MM.1S (cell line): ENCODE measurements at regions not wholly inside any gene's neighbourhood (a gene's known extent, or its start where the extent isn't known, plus 50 kb on each side); places are given as distances from the start of the nearest gene placed in this dataset.

ENCODE experiments used
- EZH2 ChIP-seq: fragments of 300-600 bp; sonication (generic); optimal IDR thresholded peaks from 2 replicates; pipeline ENCODE3; 2017; ENCODE audit warnings: low read depth, mild to moderate bottlenecking, antibody characterized with exemption, low read length, mixed read lengths
- EZH2phosphoT487 ChIP-seq: fragments of 300-600 bp; sonication (generic); IDR thresholded peaks from 2 replicates; pipeline ENCODE4 v1.6.1; 2018; ENCODE audit warnings: antibody characterized with exemption, low read length
- TF ChIP-seq, protein P1 (sequence below): fragments of 300-600 bp; sonication (generic); IDR thresholded peaks from 2 replicates; pipeline ENCODE4 v1.5.1; 2016; ENCODE audit warnings: antibody characterized with exemption, low read length, mixed read lengths

- TF ChIP-seq, protein P1, sequence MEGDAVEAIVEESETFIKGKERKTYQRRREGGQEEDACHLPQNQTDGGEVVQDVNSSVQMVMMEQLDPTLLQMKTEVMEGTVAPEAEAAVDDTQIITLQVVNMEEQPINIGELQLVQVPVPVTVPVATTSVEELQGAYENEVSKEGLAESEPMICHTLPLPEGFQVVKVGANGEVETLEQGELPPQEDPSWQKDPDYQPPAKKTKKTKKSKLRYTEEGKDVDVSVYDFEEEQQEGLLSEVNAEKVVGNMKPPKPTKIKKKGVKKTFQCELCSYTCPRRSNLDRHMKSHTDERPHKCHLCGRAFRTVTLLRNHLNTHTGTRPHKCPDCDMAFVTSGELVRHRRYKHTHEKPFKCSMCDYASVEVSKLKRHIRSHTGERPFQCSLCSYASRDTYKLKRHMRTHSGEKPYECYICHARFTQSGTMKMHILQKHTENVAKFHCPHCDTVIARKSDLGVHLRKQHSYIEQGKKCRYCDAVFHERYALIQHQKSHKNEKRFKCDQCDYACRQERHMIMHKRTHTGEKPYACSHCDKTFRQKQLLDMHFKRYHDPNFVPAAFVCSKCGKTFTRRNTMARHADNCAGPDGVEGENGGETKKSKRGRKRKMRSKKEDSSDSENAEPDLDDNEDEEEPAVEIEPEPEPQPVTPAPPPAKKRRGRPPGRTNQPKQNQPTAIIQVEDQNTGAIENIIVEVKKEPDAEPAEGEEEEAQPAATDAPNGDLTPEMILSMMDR = no peak
- TF ChIP-seq EZH2phosphoT487 (no peak), EZH2 (no peak)
Observed at GRCh38 chr12:128120035-128120434, 146.9 kb upstream of the TMEM132C start.
